NCI-H774 (cell line): ENCODE measurements at regions not wholly inside any gene's neighbourhood (a gene's known extent, or its start where the extent isn't known, plus 50 kb on each side); places are given as distances from the start of the nearest gene placed in this dataset.
A peak's percentile ranks its signal among the peaks of the same experiment; 100 is the strongest.

ENCODE experiments used
- DNase-seq: peaks from one replicate; lab custom pipeline; 2025; lab: John Stamatoyannopoulos, UW

GRCh38 chr6:154561750-154562149 is 51.3 kb upstream of the CNKSR3 start:
- DNase-seq: no peak

- DNase-seq: no peak
Measured at GRCh38 chr6:154565331-154565730, 54.8 kb upstream of the CNKSR3 start.

GRCh38 chr6:154566866-154567265 is 56.4 kb upstream of the CNKSR3 start:
- no peak for DNase-seq

GRCh38 chr6:154567695-154568220 is 57.3 kb upstream of the CNKSR3 start:
- DNase-seq: peak; percentile 76

GRCh38 chr6:154569156-154569862 is 58.8 kb upstream of the CNKSR3 start:
- peak; percentile 60 for DNase-seq

- DNase-seq: no peak
Measured at GRCh38 chr6:154570505-154570904, 60.0 kb upstream of the CNKSR3 start.

GRCh38 chr6:154572556-154572955 is 62.1 kb upstream of the CNKSR3 start:
- no peak for DNase-seq

GRCh38 chr6:154578004-154578559 is 67.6 kb upstream of the CNKSR3 start:
- no peak for DNase-seq

GRCh38 chr6:154579046-154579445 is 68.6 kb upstream of the CNKSR3 start:
- no peak for DNase-seq

GRCh38 chr6:154579485-154579884 is 69.0 kb upstream of the CNKSR3 start:
- no peak for DNase-seq

GRCh38 chr6:154580397-154581135 is 70.1 kb upstream of the CNKSR3 start:
- no peak for DNase-seq

- no peak for DNase-seq
Measured at GRCh38 chr6:154582696-154583095, 72.2 kb upstream of the CNKSR3 start.

- no peak for DNase-seq
Measured at GRCh38 chr6:154583546-154584188, 73.2 kb upstream of the CNKSR3 start.

GRCh38 chr6:154590756-154591155 is 80.3 kb upstream of the CNKSR3 start:
- peak; percentile 99 for DNase-seq

GRCh38 chr6:154591234-154591633 is 80.7 kb upstream of the CNKSR3 start:
- DNase-seq: no peak

- DNase-seq: no peak
Measured at GRCh38 chr6:154592199-154592860, 81.8 kb upstream of the CNKSR3 start.

- DNase-seq: peak; percentile 68
Measured at GRCh38 chr6:154593122-154593521, 82.6 kb upstream of the CNKSR3 start.

- no peak for DNase-seq
Measured at GRCh38 chr6:154594496-154595198, 84.2 kb upstream of the CNKSR3 start.

- DNase-seq: no peak
Measured at GRCh38 chr6:154595538-154595937, 85.1 kb upstream of the CNKSR3 start.

GRCh38 chr6:154596009-154596408 is 85.5 kb upstream of the CNKSR3 start:
- DNase-seq: no peak

GRCh38 chr6:154596701-154597100 is 86.2 kb upstream of the CNKSR3 start:
- no peak for DNase-seq
